Sigmoid colon (tissue), 6 donors: ENCODE measurements at regions not wholly inside any gene's neighbourhood (a gene's known extent, or its start where the extent isn't known, plus 50 kb on each side); places are given as distances from the start of the nearest gene placed in this dataset.

ENCODE experiments used
- DNase-seq: peaks from one replicate; pipeline ENCODE4 v3.0.0-alpha.2; 2019
- H3K27ac ChIP-seq, 4 donors: fragments of 200-600 bp; sonication (generic); one replicate each; pipeline ENCODE4 v1.5.1; 2016 to 2019; ENCODE audit warnings: mild to moderate bottlenecking in 1 of 4
- H3K27me3 ChIP-seq, 3 donors: fragments of 200-600 bp; sonication (generic); one replicate each; pipeline ENCODE4 v1.5.1; 2019; ENCODE audit warnings: mild to moderate bottlenecking in 1 of 3
- H3K36me3 ChIP-seq, 4 donors: fragments of 200-600 bp; sonication (generic); one replicate each; pipeline ENCODE4 v1.5.1; 2016 to 2019
- H3K4me1 ChIP-seq, 4 donors: fragments of 200-600 bp; sonication (generic); one replicate each; pipeline ENCODE4 v1.5.1; 2017 to 2019
- H3K4me3 ChIP-seq, 4 donors: fragments of 200-600 bp; sonication (generic); one replicate each; pipeline ENCODE4 v1.5.1; 2017 to 2019; ENCODE audit warnings: mild to moderate bottlenecking in 2 of 4, moderate library complexity in 1 of 4
- H3K9me3 ChIP-seq, 4 donors: fragments of 200-600 bp in 3 of 4; sonication (generic) in 3 of 4; one replicate each; pipeline versions ENCODE4 v1.5.1 to v1.6.1; 2013 to 2019
- CTCF ChIP-seq, 4 experiments: fragments of 450-650 bp in 3 of 4; fragments of 200-600 bp in 1 of 4; IDR thresholded peaks; one replicate each; pipeline ENCODE4 v1.5.1; 2016 to 2019; ENCODE audit warnings: antibody characterized with exemption in 4 of 4, mild to moderate bottlenecking in 3 of 4, moderate library complexity in 2 of 4
- EP300 ChIP-seq, 4 donors: sonication (generic); formaldehyde crosslinking; IDR thresholded peaks; one replicate each; pipeline ENCODE4 v1.6.1; 2017; ENCODE audit warnings: antibody characterized with exemption in 4 of 4
- POLR2A ChIP-seq, 2 donors: fragments of 450-650 bp; IDR thresholded peaks; one replicate each; pipeline ENCODE4 v1.6.1; 2016; ENCODE audit warnings: antibody characterized with exemption in 2 of 2, mild to moderate bottlenecking in 2 of 2, moderate library complexity in 2 of 2
- POLR2AphosphoS5 ChIP-seq, 4 donors: sonication (generic); formaldehyde crosslinking; IDR thresholded peaks; one replicate each; pipeline ENCODE4 v1.6.1; 2017; ENCODE audit warnings: antibody characterized with exemption in 4 of 4
- WGBS, 2 donors: extraction: QIAGEN DNeasy Blood & Tissue Kit; methylation state at CpG; one replicate each; pipeline ENCODE4 v1.1.7; 2013; 5-methylcytosine and 5-hydroxymethylcytosine counted together
- intact Hi-C: fragments of 100-400 bp; cut with DNase I; formaldehyde crosslinking; loops from one replicate; pipeline ENCODE4 v1.15.1; 2023
- donor health status: healthy with polysubstance abuse.
- donor health status: healthy.

GRCh38 chr6:106805771-106806170, 168.8 kb downstream of the CD24 start:
- TF ChIP-seq CTCF (IDR thresholded peaks at IDR 0.05): no peak
- no peak for TF ChIP-seq EP300 (IDR thresholded peaks at IDR 0.05)
- no peak for TF ChIP-seq POLR2A (IDR thresholded peaks at IDR 0.05)
- no peak for TF ChIP-seq POLR2AphosphoS5 (IDR thresholded peaks at IDR 0.05)
- no peak for DNase-seq
- H3K27ac ChIP-seq: no peak overlapping the region
- no peaks in the 10 kb centered on the region for H3K36me3 ChIP-seq
- no peak overlapping the region for H3K4me3 ChIP-seq
- H3K9me3 ChIP-seq: peaks cover 0 to 16% (median 7%) of the 10 kb centered on the region in 4 donors
- H3K4me1 ChIP-seq: no peaks in the 10 kb centered on the region
- H3K27me3 ChIP-seq: no peaks in the 10 kb centered on the region
- 87 to 95% methylated on average over 27 of the region's 27 CpGs for WGBS, 2 donors
- intact Hi-C loops: no loop called here

DNA sequence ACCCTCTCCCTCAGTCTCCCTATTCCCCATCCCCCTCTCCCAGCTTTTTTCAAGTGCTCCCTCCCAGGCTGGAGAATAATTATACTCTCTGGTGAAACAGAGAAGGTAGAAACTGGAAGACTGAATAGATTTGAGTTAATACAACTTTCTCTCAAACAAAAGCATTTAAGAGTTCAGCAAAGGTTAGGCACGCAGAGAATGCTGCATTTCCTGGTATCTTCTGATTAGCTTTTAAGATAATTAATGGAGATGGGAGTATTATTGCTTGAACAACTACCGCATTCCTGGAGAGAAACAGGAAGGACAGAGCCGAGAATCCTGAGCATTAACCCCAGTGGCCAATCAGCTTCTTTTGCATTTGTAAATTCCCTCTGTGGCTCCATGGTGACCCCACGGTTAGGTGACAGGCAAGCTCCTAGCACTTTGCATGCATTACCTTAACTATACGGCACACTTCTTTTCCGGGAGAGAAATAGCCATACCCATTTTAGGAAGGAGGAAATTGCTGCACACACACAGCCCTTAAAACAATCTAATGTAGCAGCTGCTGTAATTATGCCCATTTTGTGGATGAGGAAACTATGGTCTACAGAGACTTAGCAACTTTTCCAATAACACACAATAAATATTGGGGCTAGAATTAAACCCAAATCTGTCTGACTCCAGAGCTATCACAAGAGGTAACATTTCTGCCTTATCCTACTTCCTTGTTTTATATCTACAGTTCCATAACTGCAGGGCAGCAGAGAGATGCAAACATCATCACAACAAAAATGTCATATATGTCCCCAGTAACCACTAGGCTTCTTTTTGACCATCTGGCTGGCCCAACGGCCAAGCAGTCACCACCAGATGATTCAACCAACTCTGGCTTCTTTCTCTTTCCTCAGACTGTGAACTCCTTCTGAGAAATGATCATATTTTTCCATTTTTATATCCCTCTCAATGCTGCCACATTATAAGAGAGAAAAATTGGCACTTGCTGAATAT, 169.9 kb downstream of the CD24 start:
- no peak overlapping the region for H3K27ac ChIP-seq
- no peak for DNase-seq
- no peaks in the 10 kb centered on the region for H3K36me3 ChIP-seq
- WGBS, 2 donors: 54 to 73% methylated on average over 7 of the region's 7 CpGs
- TF ChIP-seq CTCF (IDR thresholded peaks at IDR 0.05) (no peak), POLR2AphosphoS5 (IDR thresholded peaks at IDR 0.05) (no peak), POLR2A (IDR thresholded peaks at IDR 0.05) (no peak), EP300 (IDR thresholded peaks at IDR 0.05) (no peak)
- H3K9me3 ChIP-seq: peaks cover 0 to 16% (median 7%) of the 10 kb centered on the region in 4 donors
- intact Hi-C loops: no loop called here
- H3K4me3 ChIP-seq: no peak overlapping the region
- no peaks in the 10 kb centered on the region for H3K27me3 ChIP-seq
- no peaks in the 10 kb centered on the region for H3K4me1 ChIP-seq

DNA sequence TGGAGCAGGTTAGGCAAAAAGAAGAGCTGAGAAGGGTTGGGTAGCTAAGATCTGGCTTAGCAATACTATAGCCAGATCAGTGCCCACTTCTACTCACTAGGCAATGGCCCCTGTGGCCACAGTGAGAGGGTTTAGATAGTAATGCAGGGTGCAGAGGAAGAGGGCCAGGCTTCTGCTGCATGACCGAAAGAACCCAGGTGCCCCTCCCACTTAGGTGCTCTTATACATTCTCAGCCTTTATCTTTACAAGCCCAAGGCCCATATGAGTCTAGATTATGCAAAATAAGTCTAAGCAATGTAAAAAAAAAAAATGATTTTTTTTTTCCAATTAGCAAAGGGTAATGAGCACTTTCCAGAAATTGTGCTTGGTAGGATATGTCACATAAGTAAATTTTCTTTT, 171.3 kb downstream of the CD24 start:
- intact Hi-C loops: no loop called here
- TF ChIP-seq CTCF (IDR thresholded peaks at IDR 0.05): no peak
- no peak for TF ChIP-seq EP300 (IDR thresholded peaks at IDR 0.05)
- no peak for TF ChIP-seq POLR2AphosphoS5 (IDR thresholded peaks at IDR 0.05)
- TF ChIP-seq POLR2A (IDR thresholded peaks at IDR 0.05): no peak
- Histone ChIP-seq H3K36me3 (no peaks in the 10 kb centered on the region), H3K4me3 (no peak overlapping the region), H3K27me3 (no peaks in the 10 kb centered on the region), H3K9me3 (peaks cover 0 to 9% (median 3%) of the 10 kb centered on the region in 4 donors), H3K27ac (no peak overlapping the region), H3K4me1 (no peaks in the 10 kb centered on the region)
- DNase-seq: no peak
- 35 to 63% methylated on average over 1 of the region's 1 CpG for WGBS, 2 donors

- no peak overlapping the region for H3K27ac ChIP-seq
- no peaks in the 10 kb centered on the region for H3K36me3 ChIP-seq
- intact Hi-C loops: no loop called here
- DNase-seq: no peak
- peaks cover 0 to 4% (median 0%) of the 10 kb centered on the region in 4 donors for H3K9me3 ChIP-seq
- no peaks in the 10 kb centered on the region for H3K4me1 ChIP-seq
- TF ChIP-seq CTCF (IDR thresholded peaks at IDR 0.05): no peak
- no peak for TF ChIP-seq EP300 (IDR thresholded peaks at IDR 0.05)
- no peak for TF ChIP-seq POLR2AphosphoS5 (IDR thresholded peaks at IDR 0.05)
- no peak for TF ChIP-seq POLR2A (IDR thresholded peaks at IDR 0.05)
- 73 to 80% methylated on average over 5 of the region's 5 CpGs for WGBS, 2 donors
- H3K4me3 ChIP-seq: no peak overlapping the region
- no peaks in the 10 kb centered on the region for H3K27me3 ChIP-seq
These were observed 172.4 kb downstream of the CD24 start for GRCh38 chr6:106802139-106802538.
